Upper lobe of right lung (tissue), 1 donor: ENCODE measurements at regions not wholly inside any gene's neighbourhood (a gene's known extent, or its start where the extent isn't known, plus 50 kb on each side); places are given as distances from the start of the nearest gene placed in this dataset.

Source experiments
- ATAC-seq: fragments of 200-7000 bp; cut with Tn5 transposase; one replicate; pipeline ENCODE4 v1.9.1; 2020; ENCODE audit warnings: mild to moderate bottlenecking, moderate library complexity
- DNase-seq: peaks from one replicate; pipeline ENCODE4 v3.0.0-alpha.2; 2020
- H3K27ac ChIP-seq: fragments of 200-600 bp; one replicate; pipeline ENCODE4 v1.8.0; 2022
- H3K27me3 ChIP-seq: fragments of 200-600 bp; one replicate; pipeline ENCODE4 v1.8.0; 2022; ENCODE audit warnings: mild to moderate bottlenecking
- H3K36me3 ChIP-seq: fragments of 200-600 bp; one replicate; pipeline ENCODE4 v1.8.0; 2022
- H3K4me1 ChIP-seq: fragments of 200-600 bp; one replicate; pipeline ENCODE4 v1.8.0; 2022
- H3K4me3 ChIP-seq: fragments of 200-600 bp; one replicate; pipeline ENCODE4 v1.8.0; 2022; ENCODE audit warnings: mild to moderate bottlenecking
- H3K9me3 ChIP-seq: fragments of 200-600 bp; one replicate; pipeline ENCODE4 v1.8.0; 2022
- intact Hi-C: fragments of 100-400 bp; cut with DNase I; formaldehyde crosslinking; loops from one replicate; pipeline ENCODE4 v1.11.0; 2022
- TF ChIP-seq, protein P1 (sequence below): fragments of 200-600 bp; IDR thresholded peaks from one replicate; pipeline ENCODE4 v1.8.0; 2022; ENCODE audit warnings: antibody characterized with exemption
- donor health status: DM: no; HTN: yes; CAD: no; lungs with severe emphysema.

DNA sequence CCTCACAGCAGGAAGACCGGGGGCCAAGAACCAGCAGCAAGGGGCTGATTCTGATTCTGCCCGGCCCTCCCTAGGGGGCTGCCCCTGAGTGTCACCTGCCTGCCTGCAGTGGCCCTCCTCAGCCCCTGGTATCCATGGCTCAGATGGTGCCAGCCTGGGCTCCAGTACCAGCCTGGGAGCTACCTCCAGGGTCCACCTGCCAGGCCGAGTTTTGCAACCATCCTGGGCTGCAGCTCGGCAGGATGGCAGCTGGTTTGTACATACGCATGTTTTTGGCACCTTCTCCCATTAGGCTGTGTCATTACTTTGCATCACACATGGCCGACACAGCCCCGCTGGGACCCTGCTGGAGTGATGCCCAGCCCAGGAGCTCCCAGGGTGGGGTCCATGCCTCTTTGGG, 93.3 kb upstream of the WNT4 start:
- DNase-seq: no peak
- ATAC-seq: no peak
- TF ChIP-seq, protein P1, sequence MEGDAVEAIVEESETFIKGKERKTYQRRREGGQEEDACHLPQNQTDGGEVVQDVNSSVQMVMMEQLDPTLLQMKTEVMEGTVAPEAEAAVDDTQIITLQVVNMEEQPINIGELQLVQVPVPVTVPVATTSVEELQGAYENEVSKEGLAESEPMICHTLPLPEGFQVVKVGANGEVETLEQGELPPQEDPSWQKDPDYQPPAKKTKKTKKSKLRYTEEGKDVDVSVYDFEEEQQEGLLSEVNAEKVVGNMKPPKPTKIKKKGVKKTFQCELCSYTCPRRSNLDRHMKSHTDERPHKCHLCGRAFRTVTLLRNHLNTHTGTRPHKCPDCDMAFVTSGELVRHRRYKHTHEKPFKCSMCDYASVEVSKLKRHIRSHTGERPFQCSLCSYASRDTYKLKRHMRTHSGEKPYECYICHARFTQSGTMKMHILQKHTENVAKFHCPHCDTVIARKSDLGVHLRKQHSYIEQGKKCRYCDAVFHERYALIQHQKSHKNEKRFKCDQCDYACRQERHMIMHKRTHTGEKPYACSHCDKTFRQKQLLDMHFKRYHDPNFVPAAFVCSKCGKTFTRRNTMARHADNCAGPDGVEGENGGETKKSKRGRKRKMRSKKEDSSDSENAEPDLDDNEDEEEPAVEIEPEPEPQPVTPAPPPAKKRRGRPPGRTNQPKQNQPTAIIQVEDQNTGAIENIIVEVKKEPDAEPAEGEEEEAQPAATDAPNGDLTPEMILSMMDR: no peak
- Histone ChIP-seq H3K27me3 (peaks cover 6% of the 10 kb centered on the region), H3K27ac (no peak overlapping the region), H3K4me1 (peaks cover 3% of the 10 kb centered on the region), H3K4me3 (no peak overlapping the region), H3K36me3 (no peaks in the 10 kb centered on the region), H3K9me3 (no peaks in the 10 kb centered on the region)
- intact Hi-C loops: no loop called here

DNA sequence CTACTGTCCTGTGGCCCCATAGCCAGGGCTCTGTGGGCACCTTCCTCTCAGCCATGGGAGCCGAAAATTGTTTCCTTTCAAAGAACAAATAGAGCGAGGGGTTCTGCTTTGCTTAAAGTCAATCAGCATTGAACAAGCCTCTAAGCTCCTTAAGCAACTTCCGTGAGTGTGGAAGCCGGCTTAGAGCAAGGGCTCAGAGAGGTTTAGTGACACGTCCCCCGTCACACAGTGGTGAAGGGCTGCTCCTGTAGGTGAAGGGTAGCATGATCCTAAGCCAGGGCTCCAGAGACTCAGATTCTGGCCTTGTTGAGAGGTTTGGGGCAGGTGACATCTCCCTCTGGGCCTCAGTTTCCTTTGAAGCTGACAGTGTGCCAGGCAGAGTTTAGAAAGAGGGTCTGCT, 94.0 kb upstream of the WNT4 start:
- peak; percentile 3 for ATAC-seq
- DNase-seq: no peak
- no peaks in the 10 kb centered on the region for H3K36me3 ChIP-seq
- TF ChIP-seq, protein P1: no peak
- no peaks in the 10 kb centered on the region for H3K9me3 ChIP-seq
- H3K4me3 ChIP-seq: no peak overlapping the region
- intact Hi-C loops: no loop called here
- H3K4me1 ChIP-seq: peaks cover 3% of the 10 kb centered on the region
- peaks cover 6% of the 10 kb centered on the region for H3K27me3 ChIP-seq
- H3K27ac ChIP-seq: peak overlapping the region; percentile 24

DNA sequence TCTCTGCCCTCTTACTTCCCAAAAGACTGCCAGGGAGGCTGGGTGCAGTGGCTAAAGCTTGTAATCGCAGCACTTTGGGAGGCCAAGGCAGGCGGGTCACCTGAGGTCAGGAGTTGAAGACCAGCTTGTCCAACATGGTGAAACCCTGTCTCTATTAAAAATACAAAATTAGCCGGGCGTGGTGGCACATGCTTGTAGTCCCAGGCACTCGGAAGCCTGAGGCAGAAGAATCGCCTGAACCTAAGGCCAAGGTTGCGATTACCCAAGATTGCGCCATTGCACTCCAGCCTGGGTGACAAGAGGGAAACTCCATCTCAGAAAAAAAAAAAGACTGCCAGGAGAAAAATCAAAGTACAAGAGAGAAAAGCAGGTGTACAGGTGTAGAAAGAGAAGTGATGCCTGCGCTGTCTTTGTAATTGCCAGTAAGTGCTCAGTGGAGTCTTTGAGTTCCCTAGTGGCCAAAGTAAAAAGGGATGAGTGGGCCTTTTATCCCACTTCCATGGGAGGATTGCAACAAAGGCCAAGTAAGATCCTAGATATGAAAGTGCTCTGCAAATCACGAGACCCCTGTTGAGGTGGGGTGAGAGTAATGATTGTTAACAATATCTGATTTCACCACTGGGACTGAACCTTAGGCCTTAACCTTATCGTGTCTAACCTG, 94.7 kb upstream of the WNT4 start:
- DNase-seq (peak; percentile 79), ATAC-seq (peak; percentile 34)
- peaks cover 6% of the 10 kb centered on the region for H3K27me3 ChIP-seq
- no peaks in the 10 kb centered on the region for H3K9me3 ChIP-seq
- H3K27ac ChIP-seq: peak overlapping the region; percentile 24
- TF ChIP-seq, protein P1: no peak
- peaks cover 3% of the 10 kb centered on the region for H3K4me1 ChIP-seq
- no peak overlapping the region for H3K4me3 ChIP-seq
- intact Hi-C loops: no loop called here
- no peaks in the 10 kb centered on the region for H3K36me3 ChIP-seq

DNA sequence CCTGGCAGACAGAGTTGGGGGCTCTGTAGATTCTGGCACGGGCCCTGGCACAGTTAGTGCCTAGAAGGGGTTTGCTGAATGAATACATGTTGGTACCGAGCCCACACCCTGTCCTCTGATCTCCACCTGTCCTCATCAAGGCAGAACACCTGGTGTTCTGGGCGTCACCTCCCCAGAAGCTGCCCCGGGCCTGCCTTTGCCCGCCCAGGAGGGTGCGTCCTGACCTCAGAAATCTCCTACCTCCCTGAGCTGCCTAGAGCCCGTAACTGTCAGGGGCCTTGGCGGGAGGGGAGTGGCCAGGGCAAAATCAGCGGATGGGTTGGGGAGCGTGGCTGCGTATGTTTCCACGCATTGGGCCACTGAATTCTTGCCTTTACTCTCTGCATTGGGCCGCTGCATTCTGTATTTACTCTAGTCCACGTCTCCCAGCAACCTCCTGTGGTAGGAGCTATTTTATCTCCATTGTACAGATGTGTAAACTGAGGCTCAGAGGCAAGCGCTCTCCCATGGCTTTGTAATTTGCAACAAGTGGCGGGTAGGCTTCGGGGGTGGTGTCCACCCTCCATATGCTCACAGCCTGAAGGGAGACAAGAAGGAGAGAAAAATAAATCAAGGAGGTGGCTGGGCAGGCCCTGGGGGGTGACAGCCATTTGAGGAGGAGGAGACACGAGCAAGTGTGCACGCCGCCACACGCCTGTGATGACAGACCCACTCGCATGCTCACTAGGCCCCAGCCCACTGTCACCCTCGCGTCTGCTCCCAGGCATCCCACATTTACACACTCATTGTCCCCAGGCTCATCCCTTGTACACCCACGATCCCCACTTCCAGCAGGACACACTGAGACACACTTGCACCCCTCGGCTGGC, 95.7 kb upstream of the WNT4 start:
- ATAC-seq (no peak), DNase-seq (no peak)
- Histone ChIP-seq H3K4me3 (no peak overlapping the region), H3K4me1 (peaks cover 3% of the 10 kb centered on the region), H3K27me3 (peaks cover 6% of the 10 kb centered on the region), H3K36me3 (no peaks in the 10 kb centered on the region), H3K27ac (no peak overlapping the region), H3K9me3 (no peaks in the 10 kb centered on the region)
- intact Hi-C loops: no loop called here
- TF ChIP-seq, protein P1: no peak

DNA sequence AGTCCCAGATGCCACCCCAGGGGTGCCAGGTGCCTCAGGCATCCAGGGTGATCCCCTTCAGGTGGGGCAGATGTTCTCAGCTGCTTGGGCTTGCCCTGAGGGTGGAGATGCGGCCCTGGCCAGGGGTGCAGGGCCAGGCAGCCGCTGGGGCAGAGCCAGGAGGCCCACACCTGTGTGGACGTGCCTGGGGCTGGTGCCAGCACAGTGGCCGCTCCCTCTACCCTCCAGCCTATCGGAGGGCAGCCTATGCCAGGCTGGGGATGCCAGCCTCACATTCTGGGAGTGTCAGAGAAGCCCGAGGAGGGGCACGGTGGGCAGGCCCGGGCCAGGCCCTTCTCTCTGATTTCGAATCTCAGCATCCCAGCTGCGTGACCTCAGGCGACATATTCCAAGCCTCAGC, 96.5 kb upstream of the WNT4 start:
- Histone ChIP-seq H3K9me3 (no peaks in the 10 kb centered on the region), H3K27ac (no peak overlapping the region), H3K4me1 (peaks cover 3% of the 10 kb centered on the region), H3K4me3 (no peak overlapping the region), H3K27me3 (peaks cover 6% of the 10 kb centered on the region), H3K36me3 (no peaks in the 10 kb centered on the region)
- intact Hi-C loops: no loop called here
- ATAC-seq: peak; percentile 65
- DNase-seq: peak; percentile 74
- TF ChIP-seq, protein P1: no peak
